GM21825 (cell line): ENCODE measurements at regions not wholly inside any gene's neighbourhood (a gene's known extent, or its start where the extent isn't known, plus 50 kb on each side); places are given as distances from the start of the nearest gene placed in this dataset.
"Not testable (repeated sequence)": the region's sequence is repeated elsewhere in the genome, so short reads cannot be mapped to it uniquely, and the experiment has no call there.

Source experiments
- ATAC-seq: cut with Tn5 transposase; IDR thresholded peaks from one replicate; pipeline ENCODE4 v1.9.1; 2021; ENCODE audit warnings: mild to moderate bottlenecking, moderate library complexity; ENCODE audit not compliant: unreplicated experiment

DNA sequence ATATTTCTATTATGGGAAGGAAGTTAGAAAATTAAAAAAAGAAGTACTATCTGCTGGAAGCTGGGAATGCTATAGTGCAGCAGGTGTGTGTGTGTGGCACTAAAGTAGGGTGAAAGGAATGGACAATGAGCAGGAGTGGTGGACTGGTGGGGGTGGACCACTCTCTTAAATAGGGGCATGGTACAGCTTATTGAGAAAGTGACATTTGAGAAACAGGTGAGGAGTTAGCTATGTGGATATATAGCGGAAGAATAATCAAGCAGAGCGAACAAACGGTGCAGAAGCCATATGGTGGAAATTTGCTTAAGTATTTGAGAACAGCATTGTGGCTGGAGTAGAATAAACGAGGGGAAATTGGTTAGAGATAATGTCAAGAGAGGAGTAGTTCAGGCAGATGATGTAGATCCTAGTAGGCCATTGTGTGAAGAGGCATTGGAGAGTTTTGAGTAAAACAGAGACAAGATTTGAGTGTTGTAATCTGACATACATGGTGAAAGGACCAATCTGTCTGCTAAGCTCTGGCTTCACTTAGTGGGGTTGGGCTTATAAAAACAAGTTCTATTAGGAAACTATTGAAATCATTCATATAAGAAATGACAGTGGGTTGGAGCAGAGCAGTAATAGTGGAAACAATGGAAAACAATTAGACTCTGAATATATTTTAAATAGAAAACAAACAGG, 149.2 kb upstream of the SYT10 start:
- no peak for ATAC-seq

DNA sequence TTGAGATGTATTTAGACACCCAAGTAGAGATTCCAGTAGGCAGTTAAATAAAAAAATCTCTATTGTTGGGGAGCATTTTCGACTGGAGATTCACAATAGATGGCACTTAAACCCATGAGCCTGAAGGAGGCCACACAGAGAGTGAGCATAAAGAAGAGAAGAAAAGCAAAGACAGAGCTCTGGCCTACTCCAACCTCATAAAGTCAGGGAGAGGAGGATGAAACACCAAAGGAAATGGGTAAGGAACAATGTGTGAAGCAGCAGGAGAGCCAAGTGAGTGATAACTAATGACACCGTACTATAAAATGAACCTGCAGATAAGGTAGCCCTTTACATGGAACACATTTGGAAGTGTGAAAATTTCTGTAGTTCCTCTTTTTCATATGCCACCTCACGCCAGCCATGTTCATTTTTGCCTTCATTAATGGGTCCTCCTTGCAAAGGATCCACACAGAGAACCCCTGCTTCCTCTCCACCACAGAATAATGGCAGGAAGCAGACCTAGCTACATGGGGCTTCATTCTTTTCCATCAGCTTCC, 150.0 kb upstream of the SYT10 start:
- no peak for ATAC-seq

DNA sequence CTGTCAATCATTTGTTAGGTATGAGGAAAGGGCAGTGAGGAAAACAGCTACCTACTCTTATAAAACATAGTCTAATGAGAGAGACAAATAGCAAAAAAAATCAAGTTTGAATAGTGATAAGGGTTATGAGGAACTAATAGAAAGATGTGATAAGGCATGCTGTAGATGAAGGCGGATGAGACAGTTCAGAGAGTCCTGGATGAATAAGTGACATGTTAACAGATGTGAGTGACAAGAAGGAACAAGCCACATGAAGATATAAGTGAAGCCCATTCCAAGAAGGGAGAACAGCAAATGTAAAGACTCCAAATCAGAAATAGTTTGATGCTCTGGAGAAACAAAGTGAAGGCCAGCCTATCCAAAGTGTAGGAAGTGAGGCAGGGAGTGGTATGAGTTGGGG, 154.1 kb upstream of the SYT10 start:
- no peak for ATAC-seq

DNA sequence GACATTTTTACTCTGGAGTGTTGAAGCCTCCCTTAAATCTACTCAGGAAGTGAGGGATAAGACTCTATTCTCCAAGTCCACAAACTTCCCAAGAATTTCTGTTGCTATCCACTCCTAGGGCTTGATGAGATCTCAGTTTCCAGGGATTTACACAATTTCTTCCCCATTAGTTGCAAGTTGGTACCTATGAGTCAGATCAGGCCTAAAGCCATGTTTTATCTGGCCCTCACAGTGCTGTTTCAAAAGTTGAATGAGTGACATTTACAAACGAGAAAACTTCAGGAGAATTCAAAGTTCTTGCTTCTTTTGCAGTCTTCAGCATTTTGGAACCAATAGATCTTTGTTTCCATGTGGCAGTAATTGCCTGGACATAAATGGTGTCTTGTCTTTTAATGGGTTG, 156.4 kb upstream of the SYT10 start:
- ATAC-seq = no peak

DNA sequence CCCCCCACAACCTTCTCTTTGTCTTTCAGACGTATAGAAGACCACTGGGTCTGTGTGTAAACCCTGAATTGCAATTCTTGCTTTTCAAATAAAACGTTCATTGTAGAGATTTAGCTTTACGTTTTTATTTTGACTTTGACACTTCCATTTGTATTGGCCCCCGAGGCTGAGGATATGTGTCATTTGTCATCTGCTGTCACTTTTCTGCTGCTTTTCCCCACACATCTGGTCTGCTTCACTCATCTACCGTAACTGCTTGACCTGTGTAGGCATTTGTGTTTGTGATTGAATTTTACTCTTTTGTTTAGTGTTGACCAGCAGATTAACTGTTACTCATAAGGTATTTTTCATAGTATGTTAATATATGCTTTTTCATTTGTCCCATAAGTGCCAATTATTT, 157.2 kb upstream of the SYT10 start:
- ATAC-seq = no peak

DNA sequence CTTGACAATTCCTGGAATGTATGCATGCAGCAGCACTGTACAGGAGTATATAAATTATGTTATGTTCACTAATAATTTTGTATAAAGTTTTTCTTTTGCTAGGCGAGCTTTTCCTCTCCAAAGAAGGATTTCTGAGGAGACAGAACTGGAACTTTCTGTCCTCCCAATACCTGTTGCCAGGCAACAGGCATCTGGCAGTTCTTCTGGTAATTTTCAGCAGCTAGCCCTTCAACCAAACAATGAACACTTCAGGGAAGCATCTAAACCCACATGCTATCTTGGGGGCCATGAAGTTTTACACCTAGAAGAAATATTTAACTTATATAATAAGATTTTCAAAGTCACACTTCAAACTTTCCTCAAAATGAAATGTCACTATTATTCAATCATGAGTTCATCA, 162.9 kb upstream of the SYT10 start:
- ATAC-seq = no peak

DNA sequence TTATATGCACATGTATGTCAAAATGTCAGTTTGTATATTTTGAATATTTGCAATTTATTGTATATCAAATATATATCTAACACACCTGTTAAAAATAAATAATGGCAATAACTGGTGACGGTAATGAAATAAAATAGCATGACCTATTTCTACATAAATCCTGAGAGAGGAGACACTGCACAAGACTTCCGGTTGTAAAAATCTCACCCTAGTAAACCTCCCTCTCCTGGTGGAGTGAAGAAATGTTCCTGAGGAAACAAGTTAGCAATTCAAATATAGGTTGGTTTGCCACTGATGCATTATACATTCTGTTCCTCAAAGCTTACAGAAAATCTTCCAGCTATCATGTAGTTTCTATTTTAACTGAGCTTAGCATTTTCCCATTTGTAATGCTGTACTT, 166.1 kb upstream of the SYT10 start:
- no peak for ATAC-seq

DNA sequence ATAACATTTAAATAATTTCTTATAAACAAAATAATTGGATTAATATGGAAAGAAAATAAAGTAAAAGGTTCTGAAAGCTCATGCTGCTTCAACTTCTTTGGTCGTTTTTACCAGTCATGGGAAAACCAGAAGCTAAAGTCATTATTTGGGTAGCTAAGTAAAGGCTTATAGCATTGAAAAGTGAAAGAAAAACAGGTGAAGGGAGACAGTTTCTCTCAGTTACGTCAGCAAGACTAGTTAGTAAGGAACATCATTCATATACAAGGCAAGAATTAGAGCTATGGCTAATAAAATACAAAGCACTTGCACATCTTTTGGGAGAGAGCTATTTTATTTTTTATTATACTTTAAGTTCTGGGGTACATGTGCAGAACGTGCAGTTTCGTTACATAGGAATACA, 170.3 kb upstream of the SYT10 start:
- no peak for ATAC-seq

DNA sequence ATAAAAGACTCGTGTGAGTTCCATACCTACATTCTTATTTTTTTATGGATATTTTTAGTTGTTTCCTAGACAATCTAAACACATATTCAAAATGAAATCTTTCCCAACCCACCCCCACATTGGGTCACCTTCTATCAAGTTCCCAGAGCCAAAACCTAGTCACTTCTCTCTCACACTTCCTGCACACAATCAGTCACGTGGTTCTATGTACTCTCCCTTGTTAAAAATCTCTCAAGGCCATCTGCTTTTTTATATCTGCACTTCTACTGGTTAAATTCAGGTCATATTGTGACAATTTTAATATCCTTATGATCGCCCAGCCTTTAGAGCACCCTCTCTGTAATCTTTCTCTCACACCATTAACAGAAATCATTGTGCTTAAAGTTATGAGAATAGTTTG, 175.0 kb upstream of the SYT10 start:
- no peak for ATAC-seq

DNA sequence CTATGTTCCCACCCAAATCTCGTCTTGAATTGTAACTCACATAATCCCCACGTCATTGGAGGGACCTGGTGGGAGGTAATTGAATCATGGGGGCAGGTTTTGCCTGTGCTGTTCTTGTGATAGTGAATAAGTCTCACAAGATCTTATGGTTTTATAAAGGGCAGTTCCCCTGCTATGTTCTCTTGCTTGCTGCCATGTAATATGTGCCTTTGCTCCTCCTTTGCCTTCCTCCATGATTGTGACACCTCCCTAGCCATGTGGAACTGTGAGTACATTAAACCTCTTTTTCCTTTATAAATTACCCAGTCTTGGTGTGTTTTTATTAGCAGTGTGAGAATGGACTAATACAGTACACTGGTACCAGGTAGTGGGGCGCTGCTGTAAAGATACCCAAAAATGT, 177.6 kb upstream of the SYT10 start:
- ATAC-seq = no peak

DNA sequence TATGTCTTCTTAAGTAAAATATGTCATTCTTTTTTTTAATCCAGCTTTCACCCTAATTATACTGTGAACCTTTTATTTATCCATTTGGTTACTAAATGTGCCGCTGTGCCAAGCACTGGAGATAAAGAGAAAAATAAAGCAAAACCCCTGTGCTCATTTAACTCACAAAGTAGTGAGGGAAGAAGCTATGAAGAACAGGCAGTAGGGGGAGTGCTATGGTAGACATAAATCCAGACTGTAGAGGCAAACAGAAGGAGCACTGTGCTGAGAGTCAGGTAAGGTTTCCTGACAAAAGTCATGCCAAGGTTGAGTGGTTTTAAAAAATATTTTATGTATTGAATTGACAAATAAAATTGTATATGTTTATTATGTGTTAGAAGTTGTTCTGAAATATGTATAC, 188.5 kb upstream of the SYT10 start:
- ATAC-seq = no peak

DNA sequence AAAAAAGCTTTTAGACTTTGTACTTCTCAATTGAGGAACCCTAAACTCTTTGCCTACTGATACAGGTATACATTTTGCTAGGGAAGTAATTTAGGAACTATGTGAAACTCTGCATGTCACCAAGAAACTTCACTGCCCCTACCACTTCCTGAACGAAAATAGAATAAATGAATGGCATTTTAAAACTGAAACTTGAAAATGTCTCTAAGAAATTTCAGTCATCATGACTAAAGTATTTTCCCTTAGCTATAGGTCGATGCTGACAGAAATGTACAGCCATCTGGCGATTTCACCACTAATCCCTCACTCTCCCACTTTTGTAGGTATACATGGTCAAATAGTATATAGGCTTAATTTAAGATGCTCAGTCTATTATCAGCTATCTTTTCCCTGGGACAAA, 194.9 kb upstream of the SYT10 start:
- ATAC-seq = no peak

DNA sequence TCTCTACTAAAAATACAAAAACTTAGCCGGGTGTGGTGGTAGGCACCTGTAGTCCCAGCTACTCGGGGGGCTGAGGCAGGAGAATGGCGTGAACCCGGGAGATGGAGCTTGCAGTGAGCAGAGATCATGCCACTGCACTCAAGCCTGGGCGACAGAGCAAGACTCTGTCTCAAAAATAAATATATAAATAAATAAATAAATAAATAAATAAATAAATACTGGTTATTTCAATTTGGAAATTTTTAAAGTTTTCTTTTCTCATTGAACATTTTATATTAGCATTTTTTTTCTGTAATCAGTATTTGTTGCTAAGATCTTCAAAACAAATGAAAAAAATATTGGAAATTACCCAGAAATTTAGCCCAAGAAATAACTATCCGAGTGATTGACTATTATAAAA, 197.3 kb upstream of the SYT10 start:
- ATAC-seq = not testable (repeated sequence)

DNA sequence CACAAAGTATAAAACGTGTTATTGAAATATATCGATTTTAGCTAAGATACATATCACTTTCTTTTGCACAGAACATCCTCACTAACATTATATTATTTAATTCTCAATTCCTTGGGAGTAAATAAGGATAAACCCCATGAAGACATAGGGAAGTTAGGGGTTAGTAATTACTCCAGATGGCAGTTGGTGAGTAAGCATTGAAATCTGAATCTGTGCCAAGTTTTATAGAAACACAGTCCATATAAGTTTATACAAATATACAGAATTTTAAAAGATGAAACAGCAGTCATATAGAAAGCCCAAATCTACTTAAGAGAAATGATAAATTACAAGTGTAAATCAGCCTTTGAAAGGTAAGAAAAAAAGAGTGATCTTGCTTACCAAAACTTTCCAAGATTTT, 200.4 kb upstream of the SYT10 start:
- no peak for ATAC-seq

DNA sequence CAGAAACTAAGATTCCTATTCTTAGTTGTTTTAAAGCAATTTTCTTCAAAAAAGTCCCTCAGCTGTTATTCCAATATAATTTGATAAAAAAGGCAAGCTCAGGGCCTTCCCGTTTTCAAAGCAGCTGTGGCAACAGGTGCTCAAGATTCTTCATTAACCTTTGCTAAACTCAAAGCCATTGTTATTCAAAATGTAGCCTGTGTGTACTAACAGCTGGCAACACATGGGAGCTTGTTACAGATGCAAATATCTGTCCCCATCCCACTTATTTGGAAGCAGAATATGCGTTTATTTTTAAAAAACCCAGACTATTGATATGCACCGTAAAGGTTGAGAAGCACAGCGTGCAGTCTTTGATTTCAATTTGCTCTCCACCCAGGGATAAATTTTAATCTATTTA, 210.4 kb upstream of the SYT10 start:
- no peak for ATAC-seq

DNA sequence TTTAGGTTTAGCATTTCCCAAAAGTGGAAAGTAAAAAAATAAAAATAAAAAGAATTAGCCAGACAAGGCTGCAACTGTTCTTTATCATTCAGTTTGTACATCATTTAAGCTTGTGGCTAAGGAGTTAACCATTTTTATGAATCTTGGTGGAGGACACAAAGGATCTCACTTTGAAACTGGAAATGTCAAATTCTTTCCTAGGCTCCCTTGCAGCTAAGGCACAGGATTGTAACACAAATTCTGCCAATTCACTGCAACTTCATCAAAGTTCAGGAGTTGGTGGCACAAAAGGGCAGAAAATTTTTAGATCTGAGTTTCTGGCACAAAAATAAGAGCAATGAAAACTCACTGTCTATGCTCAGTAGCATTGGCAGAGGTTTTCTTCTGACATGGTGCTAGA, 211.2 kb upstream of the SYT10 start:
- no peak for ATAC-seq

DNA sequence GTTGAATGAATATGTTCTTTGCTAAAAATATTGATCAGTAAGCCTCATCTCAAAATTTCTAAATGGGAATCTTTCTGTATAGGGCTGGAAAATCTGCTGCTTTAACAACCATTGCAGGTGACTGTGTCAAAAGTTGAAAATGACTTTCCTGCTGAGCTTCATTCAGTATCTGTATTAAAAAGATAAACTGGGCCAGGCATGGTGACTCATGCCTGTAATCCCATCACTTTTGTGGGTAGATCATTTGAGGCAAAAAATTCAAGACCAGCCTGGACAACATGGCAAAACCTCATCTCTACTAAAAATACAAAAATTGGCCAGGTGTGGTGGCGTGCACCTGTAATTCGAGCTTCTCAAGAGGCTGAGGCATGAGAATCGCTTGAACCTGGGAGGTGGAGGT, 213.7 kb upstream of the SYT10 start:
- ATAC-seq = no peak

DNA sequence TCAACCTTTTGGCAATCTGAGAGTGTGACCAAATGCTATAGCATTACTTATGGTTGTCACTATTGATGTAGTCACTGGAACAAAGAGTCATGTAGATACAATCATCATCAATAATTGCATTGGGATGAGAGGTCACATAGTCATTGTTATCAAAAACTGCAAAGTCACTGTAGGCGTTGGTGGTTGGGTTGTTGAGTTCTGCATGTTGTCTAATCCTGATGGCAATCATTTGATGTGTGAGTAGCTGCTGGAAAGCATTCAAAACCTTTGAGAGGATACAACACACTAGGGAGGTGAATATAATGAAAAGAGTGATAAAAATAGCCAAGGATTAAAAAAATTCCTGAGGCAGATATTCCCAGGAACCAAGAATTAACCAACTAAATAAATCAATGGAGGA, 214.7 kb upstream of the SYT10 start:
- ATAC-seq = no peak

DNA sequence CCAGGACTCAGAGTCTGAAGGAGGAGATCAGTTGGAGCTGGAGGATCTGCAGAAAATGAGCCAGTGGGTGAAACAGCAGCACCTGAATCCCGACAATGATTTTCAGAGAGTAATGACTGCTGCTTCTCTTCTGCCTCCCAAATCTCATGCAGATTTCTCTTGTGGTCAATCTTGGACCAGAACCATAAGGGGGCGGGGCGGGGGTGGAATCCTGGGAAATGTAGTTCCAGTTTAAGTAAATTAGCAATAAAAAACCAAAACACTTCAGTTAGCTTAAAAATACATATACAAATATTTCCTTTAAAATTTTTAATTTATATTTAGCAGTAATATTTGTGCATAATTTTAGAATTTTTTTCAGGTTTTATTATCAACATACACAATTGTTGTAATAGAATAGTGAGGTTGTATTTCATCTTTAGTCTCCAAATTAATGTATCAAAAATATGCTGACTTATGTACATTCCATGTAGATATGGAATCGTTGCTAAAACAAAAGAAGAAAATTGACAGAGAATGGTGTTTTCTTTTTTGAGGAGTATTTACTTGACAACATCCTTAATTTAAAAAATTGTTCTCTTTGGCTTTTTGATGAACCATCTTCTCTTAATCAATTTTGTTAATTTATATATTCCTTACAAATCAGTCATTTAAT, 223.5 kb upstream of the SYT10 start:
- ATAC-seq = no peak

DNA sequence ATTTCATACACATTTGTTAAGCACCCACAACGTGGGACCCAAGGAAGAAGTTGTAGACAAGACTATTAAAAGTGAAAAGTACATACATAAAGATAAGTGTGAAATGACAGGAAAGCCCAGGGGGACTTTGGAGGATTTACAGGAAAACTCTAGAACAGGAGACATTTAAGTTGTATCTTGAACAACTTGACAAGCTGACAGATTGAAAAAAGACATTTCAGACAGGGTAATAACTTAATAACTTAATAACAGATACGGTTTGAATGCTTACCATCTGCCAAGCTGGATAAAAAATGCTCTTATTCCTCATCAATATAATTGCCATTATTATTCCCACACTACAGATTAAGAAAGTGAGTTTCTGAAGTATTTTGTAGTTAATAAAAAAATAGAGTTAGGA, 229.7 kb upstream of the SYT10 start:
- no peak for ATAC-seq

DNA sequence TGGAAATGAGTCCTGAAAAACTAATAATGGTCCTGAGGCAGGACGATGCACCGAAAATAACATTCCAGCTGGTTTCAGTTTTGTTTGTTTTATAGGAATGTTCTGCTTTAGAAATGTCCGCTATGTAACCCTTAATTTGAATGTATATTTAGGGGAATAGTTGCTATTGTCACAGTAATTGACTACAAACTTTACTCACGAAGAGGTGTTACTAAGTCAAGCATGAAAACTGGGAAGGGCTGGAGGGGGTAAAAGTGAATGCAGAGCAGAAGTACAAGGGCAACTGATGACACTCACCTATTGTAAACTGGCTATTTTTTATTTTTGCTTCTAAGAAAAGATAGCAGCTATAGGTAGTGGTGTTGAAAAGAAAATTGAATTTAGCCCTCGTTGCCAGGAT, 230.7 kb upstream of the SYT10 start:
- ATAC-seq = no peak

DNA sequence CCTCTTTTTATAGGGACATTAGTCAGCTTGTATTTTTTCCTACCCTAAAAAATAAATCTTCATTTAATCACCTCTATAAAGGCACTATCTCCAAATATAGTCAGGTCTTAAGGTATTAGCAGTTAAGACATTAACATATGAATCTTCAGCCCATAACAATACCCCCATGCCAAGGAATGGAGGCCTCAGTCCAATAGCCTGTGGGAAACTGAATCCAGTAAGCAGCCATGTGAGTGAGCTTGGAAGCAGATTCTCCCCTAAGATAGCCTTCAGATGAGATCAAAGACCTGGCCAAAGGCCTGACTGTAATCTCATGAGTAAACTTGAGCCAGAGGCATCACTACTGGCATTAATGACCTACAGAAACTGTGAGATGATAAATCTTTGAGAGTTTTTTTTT, 232.1 kb upstream of the SYT10 start:
- no peak for ATAC-seq
